NB4 (cell line): ENCODE measurements at regions not wholly inside any gene's neighbourhood (a gene's known extent, or its start where the extent isn't known, plus 50 kb on each side); places are given as distances from the start of the nearest gene placed in this dataset.

Experiments
- DNase-seq: peaks from one replicate; pipeline ENCODE4 v3.0.0; 2010; ENCODE audit warnings: low read depth
- H3K4me3 ChIP-seq: one replicate; pipeline ENCODE4 v1.5.1; 2011; ENCODE audit warnings: mild to moderate bottlenecking, low read depth, low read length, moderate library complexity
- CTCF ChIP-seq: IDR thresholded peaks from one replicate; pipeline ENCODE4 v1.5.1; 2012; ENCODE audit warnings: low read depth, low read length
- MAX ChIP-seq: IDR thresholded peaks from 2 replicates; pipeline ENCODE4 v1.6.1; 2011; ENCODE audit warnings: low read depth, low read length
- MYC ChIP-seq: IDR thresholded peaks from 2 replicates; pipeline ENCODE4 v1.6.1; 2011; ENCODE audit warnings: low read depth, low read length
- POLR2A ChIP-seq: IDR thresholded peaks from 2 replicates; pipeline ENCODE4 v1.6.1; 2011; ENCODE audit warnings: mild to moderate bottlenecking; ENCODE audit not compliant: insufficient read length; ENCODE audit errors: extremely low read depth

DNA sequence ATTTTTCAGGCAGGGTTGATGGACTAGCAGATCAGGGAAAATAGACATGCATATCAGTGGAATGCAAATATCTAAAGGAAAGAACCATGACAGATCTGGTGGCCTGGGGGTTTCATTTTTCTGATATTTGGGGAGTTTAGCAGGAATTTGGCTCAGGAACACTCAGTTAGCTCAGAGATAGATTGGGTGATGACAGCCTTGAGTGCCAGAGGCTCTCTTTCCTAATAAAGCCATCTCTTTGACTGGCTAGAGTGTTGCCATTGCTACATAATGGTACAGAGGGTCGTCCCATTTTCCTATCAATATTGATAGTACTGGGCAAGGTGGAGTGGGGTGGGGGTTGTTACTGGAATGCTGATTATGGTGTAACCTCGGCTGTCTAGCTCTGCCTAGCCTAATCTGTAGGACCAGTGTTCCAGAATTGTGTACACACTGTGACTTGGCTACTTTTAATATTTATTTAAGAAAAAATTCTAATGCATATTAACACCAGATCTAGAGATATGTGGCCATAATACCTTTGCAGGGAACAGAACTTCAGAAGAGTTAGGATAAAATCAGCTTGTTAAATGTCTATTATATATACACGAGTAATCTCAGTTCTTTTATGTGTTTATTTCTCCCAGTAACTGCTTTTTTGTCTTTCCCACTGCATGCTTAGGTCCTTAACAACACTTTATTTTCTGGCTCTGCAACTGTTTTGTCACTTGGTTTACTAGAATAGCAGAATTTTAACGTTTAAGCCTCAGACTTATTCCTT lies 145.0 kb upstream of the SPOCK3 start:
- no peak overlapping the region for H3K4me3 ChIP-seq
- TF ChIP-seq MYC = no peak
- TF ChIP-seq MAX = no peak
- TF ChIP-seq POLR2A = no peak
- no peak for TF ChIP-seq CTCF
- DNase-seq = no peak

DNA sequence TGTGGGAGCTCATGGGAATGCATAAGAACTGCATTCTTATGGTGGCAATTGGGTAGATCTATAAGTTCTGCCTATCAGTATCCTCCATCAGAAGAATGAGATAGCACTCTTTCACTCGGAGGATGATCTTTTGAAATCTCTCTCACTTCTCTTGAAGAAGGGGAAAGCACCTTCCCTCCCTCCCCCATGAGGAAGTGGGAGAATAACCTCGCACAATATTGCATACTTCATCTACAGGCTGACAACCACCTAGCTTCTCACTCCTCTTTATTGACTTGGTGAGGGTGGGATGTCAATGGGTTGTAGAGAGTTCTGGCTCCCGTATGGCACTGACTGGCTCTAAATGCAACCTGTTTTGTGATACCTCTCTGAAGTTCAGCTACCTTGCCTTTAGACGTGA lies 146.7 kb upstream of the SPOCK3 start:
- H3K4me3 ChIP-seq = no peak overlapping the region
- no peak for DNase-seq
- TF ChIP-seq POLR2A (no peak), MYC (no peak), MAX (no peak), CTCF (no peak)

- no peak overlapping the region for H3K4me3 ChIP-seq
- DNase-seq = no peak
- no peak for TF ChIP-seq POLR2A
- no peak for TF ChIP-seq MYC
- no peak for TF ChIP-seq MAX
- TF ChIP-seq CTCF = no peak
These were observed 149.0 kb upstream of the SPOCK3 start for GRCh38 chr4:167383291-167383690.

DNA sequence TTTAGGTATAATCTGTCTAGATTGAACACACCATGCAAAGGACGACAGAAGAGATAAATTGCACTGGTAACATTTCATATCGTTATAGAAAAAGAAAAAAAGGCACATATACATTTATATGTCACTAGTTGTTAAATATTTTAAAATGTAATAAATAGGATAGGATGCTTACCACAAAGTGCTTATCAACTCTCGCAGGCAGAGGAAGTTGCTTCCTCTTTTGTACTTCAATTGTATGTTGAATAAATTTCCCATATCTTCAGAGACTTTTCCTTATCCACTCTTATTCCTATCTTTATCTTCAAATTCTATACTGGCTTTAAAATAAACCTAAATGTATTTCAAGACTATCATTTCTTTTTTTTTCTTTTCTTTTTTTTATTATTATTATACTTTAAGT lies 163.3 kb upstream of the SPOCK3 start:
- H3K4me3 ChIP-seq = no peak overlapping the region
- no peak for DNase-seq
- TF ChIP-seq MAX (no peak), CTCF (no peak), POLR2A (no peak), MYC (no peak)

GRCh38 chr4:167399201-167399600 lies 164.9 kb upstream of the SPOCK3 start:
- H3K4me3 ChIP-seq = no peak overlapping the region
- no peak for TF ChIP-seq POLR2A
- TF ChIP-seq MAX = no peak
- TF ChIP-seq CTCF = no peak
- no peak for TF ChIP-seq MYC

More at GRCh38 chr4:167399201-167399600, 164.9 kb upstream of the SPOCK3 start:
- no peak for DNase-seq
